ENCODE measurements at regions not wholly inside any gene's neighbourhood (a gene's known extent, or its start where the extent isn't known, plus 50 kb on each side); places are given as distances from the start of the nearest gene placed in this dataset.

DNA sequence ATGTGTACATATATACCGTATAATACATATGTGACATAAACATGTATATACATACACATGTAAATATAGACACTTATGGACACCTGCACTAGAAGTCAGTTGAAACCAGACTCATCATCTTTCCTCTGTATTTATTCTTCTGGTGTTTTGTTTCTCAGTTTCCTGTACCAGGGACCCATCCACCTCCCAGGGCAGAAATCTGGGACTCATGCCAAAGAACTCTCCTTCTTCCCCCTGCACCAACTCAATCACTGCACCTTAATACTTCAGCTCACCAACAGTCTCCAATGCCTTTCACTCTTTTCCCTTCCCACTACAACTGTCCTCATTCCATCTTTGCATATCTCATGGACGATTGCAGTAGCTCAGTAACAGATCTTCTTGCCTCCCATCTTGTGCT, 428.0 kb downstream of the FBXO15 start:
- no peak overlapping the region for H3K4me3 ChIP-seq (ENCODE audit: low read length)
- no peak for DNase-seq (ENCODE audit: low read depth)
- TF ChIP-seq, protein P1, sequence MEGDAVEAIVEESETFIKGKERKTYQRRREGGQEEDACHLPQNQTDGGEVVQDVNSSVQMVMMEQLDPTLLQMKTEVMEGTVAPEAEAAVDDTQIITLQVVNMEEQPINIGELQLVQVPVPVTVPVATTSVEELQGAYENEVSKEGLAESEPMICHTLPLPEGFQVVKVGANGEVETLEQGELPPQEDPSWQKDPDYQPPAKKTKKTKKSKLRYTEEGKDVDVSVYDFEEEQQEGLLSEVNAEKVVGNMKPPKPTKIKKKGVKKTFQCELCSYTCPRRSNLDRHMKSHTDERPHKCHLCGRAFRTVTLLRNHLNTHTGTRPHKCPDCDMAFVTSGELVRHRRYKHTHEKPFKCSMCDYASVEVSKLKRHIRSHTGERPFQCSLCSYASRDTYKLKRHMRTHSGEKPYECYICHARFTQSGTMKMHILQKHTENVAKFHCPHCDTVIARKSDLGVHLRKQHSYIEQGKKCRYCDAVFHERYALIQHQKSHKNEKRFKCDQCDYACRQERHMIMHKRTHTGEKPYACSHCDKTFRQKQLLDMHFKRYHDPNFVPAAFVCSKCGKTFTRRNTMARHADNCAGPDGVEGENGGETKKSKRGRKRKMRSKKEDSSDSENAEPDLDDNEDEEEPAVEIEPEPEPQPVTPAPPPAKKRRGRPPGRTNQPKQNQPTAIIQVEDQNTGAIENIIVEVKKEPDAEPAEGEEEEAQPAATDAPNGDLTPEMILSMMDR (conservative IDR thresholded peaks at IDR 0.05; ENCODE audit: low read length): no peak

DNA sequence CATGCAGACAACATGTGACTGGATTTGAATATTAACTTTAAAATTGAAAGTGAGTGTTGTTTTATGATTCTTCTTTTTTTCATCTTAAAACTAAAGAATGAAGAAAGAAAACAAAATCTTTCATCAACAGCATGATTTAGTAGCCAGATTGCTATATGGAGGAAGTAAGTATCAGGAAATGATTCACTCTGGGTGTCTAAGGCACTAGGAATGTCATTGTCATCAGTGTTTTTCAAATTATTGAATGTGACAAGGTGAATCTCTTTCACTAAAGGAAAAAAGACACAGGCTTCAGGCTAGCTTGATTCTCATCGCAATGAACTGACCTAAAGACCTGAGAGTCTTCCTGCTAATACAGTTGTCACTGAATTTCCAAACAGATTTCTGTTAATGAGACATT, 430.1 kb downstream of the FBXO15 start:
- TF ChIP-seq, protein P1 (conservative IDR thresholded peaks at IDR 0.05; ENCODE audit: low read length): no peak
- H3K4me3 ChIP-seq (ENCODE audit: low read length): no peak overlapping the region
- peak; percentile 24 for DNase-seq (ENCODE audit: low read depth)

DNA sequence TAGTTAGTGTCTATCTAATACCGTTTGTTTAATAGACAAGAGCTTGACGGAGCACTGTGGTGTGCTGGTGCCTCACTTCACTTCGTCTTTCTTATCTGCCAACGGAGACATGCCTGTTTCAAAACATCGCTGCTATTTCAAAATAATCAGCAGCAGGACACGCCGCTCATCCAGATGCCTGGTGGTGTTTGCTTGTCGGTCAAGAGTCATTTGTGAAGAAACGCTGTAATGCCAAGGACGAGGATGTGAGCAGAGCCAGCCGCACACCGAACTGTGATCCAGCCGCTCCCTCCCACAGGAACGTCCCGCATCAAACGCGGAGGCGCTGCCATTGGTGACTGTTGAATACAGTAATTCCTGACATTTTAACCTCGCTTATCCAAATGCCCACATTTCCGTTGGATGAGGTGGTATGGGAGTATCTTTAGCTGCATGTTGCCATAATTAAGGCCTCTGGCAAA, 432.4 kb downstream of the FBXO15 start:
- H3K4me3 ChIP-seq (ENCODE audit: low read length): no peak overlapping the region
- DNase-seq (ENCODE audit: low read depth): no peak
- TF ChIP-seq, protein P1 (conservative IDR thresholded peaks at IDR 0.05; ENCODE audit: low read length): no peak

DNA sequence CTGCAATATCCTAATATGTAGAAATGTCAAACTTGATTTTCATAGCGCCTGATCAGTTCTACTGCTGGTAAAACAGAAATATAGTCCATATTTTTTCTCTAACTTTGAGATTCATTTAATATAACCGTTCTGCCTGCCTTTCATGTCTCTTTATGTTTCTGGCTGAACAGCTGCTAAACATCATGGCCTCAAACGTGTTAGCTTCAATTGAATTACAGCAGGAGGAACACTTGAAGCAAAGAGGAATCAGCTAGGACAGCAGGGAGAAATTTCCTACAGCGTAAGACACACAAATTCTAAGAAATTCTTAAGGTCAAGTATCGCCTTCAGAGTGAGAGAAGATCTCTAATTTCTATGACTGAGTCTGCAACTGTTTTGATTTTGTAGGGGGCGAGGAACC, 433.2 kb downstream of the FBXO15 start:
- no peak for DNase-seq (ENCODE audit: low read depth)
- TF ChIP-seq, protein P1 (conservative IDR thresholded peaks at IDR 0.05; ENCODE audit: low read length): no peak
- no peak overlapping the region for H3K4me3 ChIP-seq (ENCODE audit: low read length)

DNA sequence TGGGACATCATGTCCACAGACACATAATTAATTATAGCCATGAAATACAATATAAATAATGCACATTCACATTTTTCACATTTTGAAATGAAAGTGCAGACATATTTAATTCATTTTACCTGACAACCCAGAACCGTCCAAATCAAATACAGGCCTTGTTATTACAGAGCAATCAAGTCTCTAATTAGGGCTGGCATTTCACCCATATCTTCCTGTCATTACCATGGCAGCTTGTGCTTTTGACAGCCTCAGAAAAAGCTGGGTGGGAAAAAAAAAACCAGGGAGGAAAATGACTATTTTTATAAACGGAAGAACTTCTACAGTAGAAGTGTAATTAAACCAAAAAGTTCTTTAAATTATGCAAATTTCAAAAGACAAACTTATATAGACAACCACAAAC, 436.4 kb downstream of the FBXO15 start:
- no peak overlapping the region for H3K4me3 ChIP-seq (ENCODE audit: low read length)
- DNase-seq (ENCODE audit: low read depth): no peak
- TF ChIP-seq, protein P1 (conservative IDR thresholded peaks at IDR 0.05; ENCODE audit: low read length): no peak

DNA sequence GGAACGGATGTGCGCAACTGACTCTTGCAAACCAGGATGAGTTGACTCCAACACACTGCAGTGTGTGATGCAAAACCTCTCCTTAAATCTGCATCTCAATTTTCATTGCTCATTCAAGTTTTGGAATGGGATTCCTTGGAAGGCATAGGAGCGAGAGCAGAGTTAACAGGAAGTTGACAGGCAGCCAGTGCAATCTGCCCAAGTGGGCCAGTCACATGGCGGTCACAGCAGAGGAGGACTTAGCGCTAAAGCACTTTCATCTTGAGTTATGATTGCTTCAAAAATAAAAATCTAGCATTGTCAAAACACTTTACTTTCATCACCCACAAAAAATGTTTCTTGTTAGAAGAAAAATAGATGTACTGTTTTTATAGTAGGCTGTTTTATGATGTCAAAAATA, 439.0 kb downstream of the FBXO15 start:
- TF ChIP-seq, protein P1 (conservative IDR thresholded peaks at IDR 0.05; ENCODE audit: low read length): no peak
- H3K4me3 ChIP-seq (ENCODE audit: low read length): no peak overlapping the region
- no peak for DNase-seq (ENCODE audit: low read depth)

DNA sequence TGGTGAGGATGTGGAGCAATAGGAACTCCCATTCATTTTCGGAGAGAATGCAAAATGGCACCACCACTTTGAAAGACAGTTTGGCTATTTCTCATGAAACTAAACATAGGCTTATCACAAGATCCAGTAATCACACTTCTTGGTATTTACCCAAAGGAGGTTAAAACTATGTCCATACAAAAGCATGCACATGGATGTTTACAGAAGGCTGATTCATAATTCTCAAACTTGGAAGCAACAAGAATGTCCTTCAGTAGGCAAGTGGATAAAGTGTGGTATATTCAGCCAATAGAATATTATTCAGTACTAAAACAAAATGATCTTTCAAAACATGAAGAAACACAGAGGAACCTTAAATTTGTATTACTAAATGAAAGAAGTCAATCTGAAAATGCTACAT, 440.6 kb downstream of the FBXO15 start:
- no peak for DNase-seq (ENCODE audit: low read depth)
- TF ChIP-seq, protein P1 (conservative IDR thresholded peaks at IDR 0.05; ENCODE audit: low read length): no peak
- no peak overlapping the region for H3K4me3 ChIP-seq (ENCODE audit: low read length)

All from AG10803 (cell line).